ENCODE measurements at regions not wholly inside any gene's neighbourhood (a gene's known extent, or its start where the extent isn't known, plus 50 kb on each side); places are given as distances from the start of the nearest gene placed in this dataset.

DNA sequence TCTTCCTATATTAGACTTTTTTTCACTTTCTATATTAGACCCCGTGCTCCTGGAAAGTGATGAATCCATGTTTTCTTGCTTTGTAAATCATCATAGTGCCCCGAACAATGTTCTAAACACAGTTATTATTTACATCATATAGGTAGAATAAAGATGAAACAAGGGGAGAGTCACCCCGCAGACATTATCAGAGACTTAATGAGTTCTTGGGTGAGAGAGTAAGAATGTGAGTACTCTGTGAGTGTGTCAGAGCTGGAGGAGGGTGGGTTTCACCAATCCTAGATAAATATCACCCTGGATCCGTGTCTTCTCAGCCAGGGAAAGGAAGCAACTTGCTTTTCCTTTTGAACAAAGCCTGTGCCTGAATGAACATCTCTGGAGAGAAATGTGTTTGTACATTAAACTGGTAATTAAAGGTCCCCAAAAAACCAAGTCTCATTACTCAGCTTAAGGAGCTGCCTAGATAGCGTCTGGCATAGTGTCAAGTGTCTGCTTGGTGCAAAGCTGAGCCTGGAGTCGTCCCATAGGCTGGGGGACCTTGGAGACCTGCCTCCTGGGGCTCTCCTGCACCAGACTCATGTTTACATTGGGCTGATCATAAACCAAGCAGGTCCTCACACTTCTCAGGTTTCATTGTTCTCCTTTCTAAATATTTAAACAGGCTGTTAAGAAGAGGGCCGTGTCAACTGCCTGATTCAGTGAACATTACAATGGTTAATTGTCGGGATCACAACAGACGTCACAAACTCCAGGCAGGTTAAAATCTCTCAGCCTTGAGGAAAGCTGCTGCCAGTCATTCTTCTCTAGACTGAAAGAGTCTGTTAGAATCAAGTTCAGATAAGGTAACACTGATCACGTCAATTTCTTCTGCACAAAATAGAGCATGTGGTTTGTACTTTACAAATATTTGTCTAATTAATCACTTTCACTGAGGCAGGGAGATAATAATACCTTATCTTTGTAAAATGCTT, 179.7 kb upstream of the MYLIP start:
- TF ChIP-seq, protein P1, sequence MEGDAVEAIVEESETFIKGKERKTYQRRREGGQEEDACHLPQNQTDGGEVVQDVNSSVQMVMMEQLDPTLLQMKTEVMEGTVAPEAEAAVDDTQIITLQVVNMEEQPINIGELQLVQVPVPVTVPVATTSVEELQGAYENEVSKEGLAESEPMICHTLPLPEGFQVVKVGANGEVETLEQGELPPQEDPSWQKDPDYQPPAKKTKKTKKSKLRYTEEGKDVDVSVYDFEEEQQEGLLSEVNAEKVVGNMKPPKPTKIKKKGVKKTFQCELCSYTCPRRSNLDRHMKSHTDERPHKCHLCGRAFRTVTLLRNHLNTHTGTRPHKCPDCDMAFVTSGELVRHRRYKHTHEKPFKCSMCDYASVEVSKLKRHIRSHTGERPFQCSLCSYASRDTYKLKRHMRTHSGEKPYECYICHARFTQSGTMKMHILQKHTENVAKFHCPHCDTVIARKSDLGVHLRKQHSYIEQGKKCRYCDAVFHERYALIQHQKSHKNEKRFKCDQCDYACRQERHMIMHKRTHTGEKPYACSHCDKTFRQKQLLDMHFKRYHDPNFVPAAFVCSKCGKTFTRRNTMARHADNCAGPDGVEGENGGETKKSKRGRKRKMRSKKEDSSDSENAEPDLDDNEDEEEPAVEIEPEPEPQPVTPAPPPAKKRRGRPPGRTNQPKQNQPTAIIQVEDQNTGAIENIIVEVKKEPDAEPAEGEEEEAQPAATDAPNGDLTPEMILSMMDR (conservative IDR thresholded peaks at IDR 0.05 in 1 of 2, IDR thresholded peaks at IDR 0.05 in 1 of 2; ENCODE audit: extremely low read depth in 1 of 2, insufficient read depth in 1 of 2, low read depth in 1 of 2, low read length in 2 of 2) = no peak
- TF ChIP-seq EZH2 (IDR thresholded peaks at IDR 0.05; ENCODE audit: borderline replicate concordance, low read length) = no peak

All from mammary epithelial cell (primary cell).